Astrocyte (in vitro differentiated cells and primary cell): ENCODE measurements at regions not wholly inside any gene's neighbourhood (a gene's known extent, or its start where the extent isn't known, plus 50 kb on each side); places are given as distances from the start of the nearest gene placed in this dataset.

Source experiments
- DNase-seq: peaks from one replicate; pipeline ENCODE4 v3.0.0-alpha.2; 2010; ENCODE audit warnings: low read depth
- FAIRE-seq: peaks from 2 replicates; lab custom pipeline; 2011; peaks lifted over from hg19 to GRCh38; lab: Jason Lieb, UNC
- H2AFZ ChIP-seq: 2 replicates; pipeline ENCODE4 v1.6.0; 2012; ENCODE audit warnings: low read depth, low read length, inconsistent platforms
- H3K27ac ChIP-seq: 2 replicates; pipeline ENCODE4 v1.5.1; 2011; ENCODE audit warnings: low read depth, low read length, inconsistent platforms
- H3K27me3 ChIP-seq: 2 replicates; pipeline ENCODE4 v1.6.0; 2011; ENCODE audit warnings: low read length, inconsistent platforms; ENCODE audit not compliant: insufficient read depth
- H3K36me3 ChIP-seq: 2 replicates; pipeline ENCODE4 v1.5.1; 2011; ENCODE audit warnings: low read length, inconsistent platforms; ENCODE audit not compliant: insufficient read depth
- H3K4me1 ChIP-seq: 2 replicates; pipeline ENCODE4 v1.5.1; 2011; ENCODE audit warnings: low read length, inconsistent platforms; ENCODE audit not compliant: insufficient read depth
- H3K4me2 ChIP-seq: 2 replicates; pipeline ENCODE4 v1.6.0; 2012; ENCODE audit warnings: low read length, inconsistent platforms
- H3K4me3 ChIP-seq: 2 replicates; pipeline ENCODE4 v1.5.1; 2011; ENCODE audit warnings: low read depth, mild to moderate bottlenecking, low read length, inconsistent platforms; ENCODE audit not compliant: insufficient read depth
- H3K79me2 ChIP-seq: 2 replicates; pipeline ENCODE4 v1.6.0; 2012; ENCODE audit warnings: mild to moderate bottlenecking, low read length, inconsistent platforms; ENCODE audit not compliant: insufficient read depth
- H3K9ac ChIP-seq: 2 replicates; pipeline ENCODE4 v1.6.0; 2012; ENCODE audit warnings: mild to moderate bottlenecking, low read length, inconsistent platforms
- H3K9me3 ChIP-seq: 2 replicates; pipeline ENCODE4 v1.5.1; 2012; ENCODE audit warnings: low read depth, mild to moderate bottlenecking, low read length, inconsistent platforms; ENCODE audit not compliant: insufficient read depth
- H4K20me1 ChIP-seq: 2 replicates; pipeline ENCODE4 v1.6.0; 2012; ENCODE audit warnings: low read length, inconsistent platforms; ENCODE audit not compliant: insufficient read depth
- H3K27ac Mint-ChIP-seq: one replicate; pipeline ENCODE4 v1.8.0; 2021; ENCODE audit warnings: mild to moderate bottlenecking, mixed read lengths; ENCODE audit not compliant: unreplicated experiment
- H3K27me3 Mint-ChIP-seq: one replicate; pipeline ENCODE4 v1.8.0; 2021; ENCODE audit warnings: low read depth, mixed read lengths; ENCODE audit not compliant: unreplicated experiment
- H3K36me3 Mint-ChIP-seq: one replicate; pipeline ENCODE4 v1.8.0; 2021; ENCODE audit warnings: low read depth, mixed read lengths; ENCODE audit not compliant: unreplicated experiment
- H3K4me1 Mint-ChIP-seq: one replicate; pipeline ENCODE4 v1.8.0; 2021; ENCODE audit warnings: low read depth, mixed read lengths; ENCODE audit not compliant: unreplicated experiment
- H3K4me3 Mint-ChIP-seq: one replicate; pipeline ENCODE4 v1.8.0; 2021; ENCODE audit warnings: mild to moderate bottlenecking, moderate library complexity, mixed read lengths; ENCODE audit not compliant: unreplicated experiment
- H3K9me3 Mint-ChIP-seq: one replicate; pipeline ENCODE4 v1.8.0; 2021; ENCODE audit warnings: mild to moderate bottlenecking, mixed read lengths; ENCODE audit not compliant: unreplicated experiment
- CTCF ChIP-seq: IDR thresholded peaks from 2 replicates; pipeline ENCODE4 v1.5.1; 2011; ENCODE audit warnings: low read depth, mild to moderate bottlenecking, inconsistent platforms, low read length, moderate library complexity; ENCODE audit not compliant: insufficient read depth
- EZH2 ChIP-seq: IDR thresholded peaks from 2 replicates; pipeline ENCODE4 v1.6.1; 2012; ENCODE audit warnings: mild to moderate bottlenecking, low read length, inconsistent platforms; ENCODE audit not compliant: insufficient read depth

DNA sequence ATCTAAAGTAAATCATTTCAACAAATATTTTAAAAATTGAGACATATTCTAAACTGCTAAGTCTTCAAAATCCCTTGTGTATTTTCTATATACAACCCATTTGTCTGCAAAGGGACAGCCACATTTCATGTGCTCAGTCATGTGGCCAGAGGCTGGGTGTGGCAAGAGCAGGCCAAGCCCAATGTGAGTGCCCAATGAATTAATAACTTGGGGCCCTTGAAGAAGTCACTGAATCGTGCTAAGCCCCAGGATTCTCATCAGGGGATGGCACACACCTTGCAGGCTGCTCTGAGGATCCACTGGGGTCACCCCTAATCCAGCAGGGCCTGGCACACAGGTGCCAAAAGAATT, 78.2 kb upstream of the SMIM23 start:
- no peaks in the 10 kb centered on the region for H3K79me2 ChIP-seq
- no peaks in the 10 kb centered on the region for H3K4me1 Mint-ChIP-seq
- DNase-seq (peak; percentile 2), FAIRE-seq (no peak)
- no peak overlapping the region for H3K4me2 ChIP-seq
- peaks cover 21% of the 10 kb centered on the region for H3K27me3 Mint-ChIP-seq
- no peaks in the 10 kb centered on the region for H3K9me3 ChIP-seq
- H3K27ac ChIP-seq = no peak overlapping the region
- H3K36me3 Mint-ChIP-seq = peaks cover 4% of the 10 kb centered on the region
- no peak overlapping the region for H3K4me3 Mint-ChIP-seq
- H2AFZ ChIP-seq = no peak overlapping the region
- no peaks in the 10 kb centered on the region for H3K36me3 ChIP-seq
- no peak overlapping the region for H3K4me3 ChIP-seq
- no peak overlapping the region for H3K27ac Mint-ChIP-seq
- H3K4me1 ChIP-seq = no peaks in the 10 kb centered on the region
- peaks cover 8% of the 10 kb centered on the region for H3K9me3 Mint-ChIP-seq
- no peaks in the 10 kb centered on the region for H4K20me1 ChIP-seq
- no peaks in the 10 kb centered on the region for H3K27me3 ChIP-seq
- H3K9ac ChIP-seq = no peak overlapping the region
- no peak for TF ChIP-seq CTCF
- no peak for TF ChIP-seq EZH2

DNA sequence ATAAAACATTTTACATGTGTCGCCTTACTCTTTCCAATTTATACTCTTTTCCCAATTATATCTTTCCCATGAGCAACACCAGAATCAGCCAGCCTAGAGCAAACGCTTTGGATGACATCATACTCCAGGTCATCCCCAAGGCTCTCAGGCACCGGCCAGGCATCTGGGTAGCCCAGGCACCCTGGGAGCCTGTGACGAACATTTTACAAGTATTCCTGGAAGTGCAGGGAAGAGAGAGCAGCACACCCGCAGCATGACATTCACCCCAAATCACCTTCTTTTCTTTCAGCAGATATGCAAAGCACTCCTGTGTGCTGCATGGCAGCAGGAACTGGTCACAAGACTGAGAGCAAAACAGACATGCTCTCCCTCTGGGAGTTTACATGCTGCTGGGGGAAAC, 75.7 kb upstream of the SMIM23 start:
- no peak overlapping the region for H3K4me2 ChIP-seq
- no peaks in the 10 kb centered on the region for H3K79me2 ChIP-seq
- peaks cover 3% of the 10 kb centered on the region for H3K36me3 Mint-ChIP-seq
- no peaks in the 10 kb centered on the region for H3K36me3 ChIP-seq
- FAIRE-seq = no peak
- H3K9me3 Mint-ChIP-seq = peaks cover 4% of the 10 kb centered on the region
- no peak overlapping the region for H3K27ac Mint-ChIP-seq
- DNase-seq = no peak
- peaks cover 17% of the 10 kb centered on the region for H3K27me3 Mint-ChIP-seq
- H3K4me1 ChIP-seq = no peaks in the 10 kb centered on the region
- TF ChIP-seq CTCF (no peak), EZH2 (no peak)
- H3K9ac ChIP-seq = no peak overlapping the region
- no peak overlapping the region for H2AFZ ChIP-seq
- H3K27ac ChIP-seq = no peak overlapping the region
- H3K4me1 Mint-ChIP-seq = no peaks in the 10 kb centered on the region
- H4K20me1 ChIP-seq = no peaks in the 10 kb centered on the region
- H3K4me3 Mint-ChIP-seq = no peak overlapping the region
- no peaks in the 10 kb centered on the region for H3K9me3 ChIP-seq
- H3K4me3 ChIP-seq = no peak overlapping the region
- H3K27me3 ChIP-seq = peaks cover 4% of the 10 kb centered on the region

- no peak for FAIRE-seq
- no peak for DNase-seq
- H3K79me2 ChIP-seq = no peaks in the 10 kb centered on the region
- no peaks in the 10 kb centered on the region for H3K9me3 ChIP-seq
- H2AFZ ChIP-seq = no peak overlapping the region
- no peak overlapping the region for H3K4me3 ChIP-seq
- H3K36me3 ChIP-seq = no peaks in the 10 kb centered on the region
- H3K27me3 ChIP-seq = peaks cover 4% of the 10 kb centered on the region
- H3K27me3 Mint-ChIP-seq = peaks cover 15% of the 10 kb centered on the region
- H3K27ac Mint-ChIP-seq = no peak overlapping the region
- no peak overlapping the region for H3K4me2 ChIP-seq
- H3K4me1 ChIP-seq = no peaks in the 10 kb centered on the region
- peaks cover 4% of the 10 kb centered on the region for H3K9me3 Mint-ChIP-seq
- no peak for TF ChIP-seq CTCF
- TF ChIP-seq EZH2 = no peak
- H3K9ac ChIP-seq = no peak overlapping the region
- no peak overlapping the region for H3K27ac ChIP-seq
- H3K4me3 Mint-ChIP-seq = no peak overlapping the region
- no peaks in the 10 kb centered on the region for H4K20me1 ChIP-seq
- no peaks in the 10 kb centered on the region for H3K4me1 Mint-ChIP-seq
- peaks cover 4% of the 10 kb centered on the region for H3K36me3 Mint-ChIP-seq
These were observed 75.1 kb upstream of the SMIM23 start for GRCh38 chr5:171710451-171711024.
